Neural progenitor cell (in vitro differentiated cells): ENCODE measurements at regions not wholly inside any gene's neighbourhood (a gene's known extent, or its start where the extent isn't known, plus 50 kb on each side); places are given as distances from the start of the nearest gene placed in this dataset.

Experiments
- CTCF ChIP-seq: fragments of 200-600 bp; sonication (generic); IDR thresholded peaks from 2 replicates; pipeline ENCODE4 v1.5.1; 2017; ENCODE audit warnings: antibody characterized with exemption, mild to moderate bottlenecking
- EZH2 ChIP-seq: fragments of 200-600 bp; sonication (generic); IDR thresholded peaks from 2 replicates; pipeline ENCODE4 v1.6.1; 2017; ENCODE audit warnings: antibody characterized with exemption, mild to moderate bottlenecking, moderate library complexity
- EZH2phosphoT487 ChIP-seq: fragments of 200-600 bp; sonication (generic); IDR thresholded peaks from 2 replicates; pipeline ENCODE4 v1.6.1; 2017; ENCODE audit warnings: antibody characterized with exemption

- no peak for TF ChIP-seq CTCF
- no peak for TF ChIP-seq EZH2phosphoT487
- no peak for TF ChIP-seq EZH2
These were observed 583.6 kb downstream of the TCERG1L start for GRCh38 chr10:130727766-130728490.
